A549 (cell line): ENCODE measurements at regions not wholly inside any gene's neighbourhood (a gene's known extent, or its start where the extent isn't known, plus 50 kb on each side); places are given as distances from the start of the nearest gene placed in this dataset.

ENCODE experiments used
- ATAC-seq, 2 experiments: fragments of 200-7000 bp in 1 of 2; fragments of >200 bp in 1 of 2; cut with Nextera tagmentation in 1 of 2; cut with Tn5 transposase in 1 of 2; 3 replicates each; pipeline versions ENCODE4 v1.8.0 to v1.9.1; 2018 to 2020; ENCODE audit warnings: mild to moderate bottlenecking in 1 of 2, moderate library complexity in 1 of 2
- CTCF ChIA-PET: fragments of 300-600 bp; sonication (Branson Sonifier 250); formaldehyde crosslinking; extraction: SDS; loops from one replicate; lab custom pipeline; 2021; ENCODE audit warnings: antibody characterized with exemption, inconsistent platforms; lab: Yijun Ruan, JAX
- POLR2A ChIA-PET: fragments of 350-600 bp; formaldehyde crosslinking; extraction: SDS; loops from one replicate; lab custom pipeline; 2021; ENCODE audit warnings: antibody characterized with exemption, inconsistent platforms; lab: Yijun Ruan, JAX
- DNase-seq, 2 experiments: peaks; one replicate each; pipeline versions ENCODE4 v3.0.0 to v3.0.0-alpha.2; 2011 to 2016; ENCODE audit warnings: low read depth in 1 of 2, low spot score in 1 of 2
- FAIRE-seq: peaks from 2 replicates; lab custom pipeline; 2011; peaks lifted over from hg19 to GRCh38; lab: Jason Lieb, UNC
- H3K27ac ChIP-seq, 2 experiments: fragments of >200 bp; sonication (Bioruptor Twin); formaldehyde crosslinking; 3 replicates each; pipeline ENCODE4 v1.5.1; 2016 to 2017
- H3K4me1 ChIP-seq: fragments of >200 bp; sonication (Bioruptor Twin); formaldehyde crosslinking; 3 replicates; pipeline ENCODE4 v1.6.1; 2016
- H3K4me2 ChIP-seq: fragments of >200 bp; sonication (Bioruptor Twin); formaldehyde crosslinking; 3 replicates; pipeline ENCODE4 v1.6.1; 2016
- H3K4me3 ChIP-seq: fragments of >200 bp; sonication (Bioruptor Twin); formaldehyde crosslinking; 3 replicates; pipeline ENCODE4 v1.5.1; 2016
- H3K9me3 ChIP-seq: fragments of >200 bp; sonication (Bioruptor Twin); formaldehyde crosslinking; 3 replicates; pipeline ENCODE4 v1.6.1; 2016
- BHLHE40 ChIP-seq: IDR thresholded peaks from 2 replicates; pipeline ENCODE4 v1.6.1; 2012; ENCODE audit warnings: low read depth, low read length, inconsistent platforms
- CBX8 ChIP-seq: fragments of 200-600 bp; sonication (generic); IDR thresholded peaks from 2 replicates; pipeline ENCODE4 v1.6.1; 2016
- CHD4 ChIP-seq: fragments of 200-600 bp; sonication (generic); IDR thresholded peaks from 2 replicates; pipeline ENCODE4 v1.6.1; 2016; ENCODE audit warnings: antibody characterized with exemption, mild to moderate bottlenecking, borderline replicate concordance
- CTCF ChIP-seq: fragments of >200 bp; sonication (Bioruptor Twin); formaldehyde crosslinking; IDR thresholded peaks from 3 replicates; pipeline ENCODE4 v1.5.1; 2016
- EHMT2 ChIP-seq: fragments of 200-600 bp; sonication (generic); IDR thresholded peaks from 2 replicates; pipeline ENCODE4 v1.6.1; 2016; ENCODE audit warnings: antibody characterized with exemption, low read depth, mild to moderate bottlenecking, moderate library complexity
- EP300 ChIP-seq, 2 experiments: fragments of >200 bp; sonication (Bioruptor Twin); formaldehyde crosslinking; IDR thresholded peaks; 2 replicates in 1 of 2; 3 replicates in 1 of 2; pipeline ENCODE4 v1.6.1; 2016 to 2017
- FOXS1 ChIP-seq: fragments of 250-450 bp; sonication (Bioruptor Pico); IDR thresholded peaks from 2 replicates; pipeline ENCODE4 v1.5.0; 2020; ENCODE audit warnings: mild to moderate bottlenecking, moderate library complexity
- HEYL ChIP-seq: fragments of 250-450 bp; sonication (Bioruptor Pico); IDR thresholded peaks from 2 replicates; pipeline ENCODE4 v1.8.0; 2021; ENCODE audit warnings: mild to moderate bottlenecking, moderate library complexity
- JUN ChIP-seq, 2 experiments: fragments of >200 bp; sonication (Bioruptor Twin); formaldehyde crosslinking; IDR thresholded peaks; 2 replicates in 1 of 2; 3 replicates in 1 of 2; pipeline ENCODE4 v1.6.1; 2016 to 2017
- MAZ ChIP-seq: fragments of 150-350 bp; IDR thresholded peaks from 2 replicates; pipeline ENCODE4 v1.6.1; 2014; ENCODE audit warnings: antibody characterized with exemption, low read depth, low read length, borderline replicate concordance
- RARB ChIP-seq: fragments of 250-450 bp; sonication (Bioruptor Pico); IDR thresholded peaks from 2 replicates; pipeline ENCODE4 v1.8.0; 2021; ENCODE audit warnings: mild to moderate bottlenecking, moderate library complexity
- SREBF2 ChIP-seq: fragments of 450-650 bp; IDR thresholded peaks from 2 replicates; pipeline ENCODE4 v1.6.1; 2014; ENCODE audit warnings: mild to moderate bottlenecking, moderate library complexity
- ZSCAN20 ChIP-seq: fragments of 250-450 bp; sonication (Bioruptor Pico); IDR thresholded peaks from 2 replicates; pipeline ENCODE4 v1.8.0; 2022; ENCODE audit warnings: mild to moderate bottlenecking, moderate library complexity
- WGBS: methylation state at CpG from one replicate; pipeline ENCODE4 v1.1.6; 2017; ENCODE audit errors: missing lambda C conversion rate; 5-methylcytosine and 5-hydroxymethylcytosine counted together
- TF ChIP-seq, protein P1 (sequence below): IDR thresholded peaks from 2 replicates; pipeline ENCODE4 v1.6.1; 2012; ENCODE audit warnings: low read depth, borderline replicate concordance
- TF ChIP-seq, protein P2 (sequence below): fragments of 250-450 bp; sonication (Bioruptor Pico); IDR thresholded peaks from 2 replicates; pipeline ENCODE4 v1.5.0; 2021; ENCODE audit warnings: mild to moderate bottlenecking, moderate library complexity, borderline replicate concordance
- TF ChIP-seq, protein P3 (sequence below): fragments of 200-600 bp; sonication (generic); IDR thresholded peaks from 2 replicates; pipeline ENCODE4 v1.6.1; 2016; ENCODE audit warnings: antibody characterized with exemption, mild to moderate bottlenecking, moderate library complexity

- TF ChIP-seq, protein P1, sequence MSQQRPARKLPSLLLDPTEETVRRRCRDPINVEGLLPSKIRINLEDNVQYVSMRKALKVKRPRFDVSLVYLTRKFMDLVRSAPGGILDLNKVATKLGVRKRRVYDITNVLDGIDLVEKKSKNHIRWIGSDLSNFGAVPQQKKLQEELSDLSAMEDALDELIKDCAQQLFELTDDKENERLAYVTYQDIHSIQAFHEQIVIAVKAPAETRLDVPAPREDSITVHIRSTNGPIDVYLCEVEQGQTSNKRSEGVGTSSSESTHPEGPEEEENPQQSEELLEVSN = no peak
- peak; percentile 73 to 87 for TF ChIP-seq JUN (IDR thresholded peaks at IDR 0.05)
- TF ChIP-seq CHD4 = no peak
- TF ChIP-seq SREBF2 = no peak
- TF ChIP-seq EHMT2 = peak; percentile 25; the same call in 1 of the 2 replicates
Measured at GRCh38 chr10:33876584-33877400, 542.3 kb upstream of the NRP1 start (continued).

DNA sequence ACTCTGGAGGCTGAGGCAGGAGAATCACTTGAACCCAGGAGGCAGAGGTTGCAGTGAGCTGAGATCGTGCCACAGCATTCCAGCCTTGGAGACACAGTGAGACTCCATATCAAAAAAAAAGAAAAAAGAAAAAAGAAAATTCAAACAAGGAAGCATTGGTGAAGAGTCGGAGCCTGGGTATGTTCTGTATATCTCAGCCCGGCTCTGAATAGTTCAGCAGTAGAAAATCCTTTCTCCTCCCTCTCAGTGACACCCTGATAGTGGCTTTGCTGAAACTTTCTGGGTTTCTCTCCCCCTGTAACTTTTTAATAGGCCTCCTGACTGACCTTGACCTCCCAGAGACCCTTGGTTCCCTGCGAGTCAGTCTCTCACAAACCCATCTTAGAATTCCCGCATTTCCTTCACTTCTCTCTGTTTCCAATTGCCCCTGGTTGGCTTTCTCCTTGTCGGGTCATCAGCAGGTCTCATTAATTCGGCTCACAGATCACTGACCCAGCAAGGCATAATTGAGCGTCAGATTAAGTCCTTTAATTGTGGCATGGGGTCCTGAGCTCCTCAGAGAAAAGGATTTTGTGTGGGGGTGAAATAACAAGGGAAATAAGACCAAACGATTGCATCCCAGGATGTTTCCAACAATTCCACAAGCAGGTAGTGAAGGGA lies 541.6 kb upstream of the NRP1 start:
- H3K27ac ChIP-seq = peak overlapping the region; percentile 66 to 85
- no peak for FAIRE-seq
- H3K4me3 ChIP-seq = no peak overlapping the region
- peaks cover 22% of the 10 kb centered on the region for H3K4me1 ChIP-seq
- H3K9me3 ChIP-seq = no peaks in the 10 kb centered on the region
- 82% methylated on average over 9 of the region's 9 CpGs for WGBS
- POLR2A ChIA-PET = no interaction called here
- peak in 1 of 2 experiments; percentile 55; a peak in 2 of 6 replicates for ATAC-seq
- TF ChIP-seq EP300 (IDR thresholded peaks at IDR 0.05) = no peak
- no peak for TF ChIP-seq RARB
- TF ChIP-seq MAZ = no peak
- TF ChIP-seq CTCF = no peak
- no peak for TF ChIP-seq FOXS1 (CRISPR knock-in tag)
- no peak for TF ChIP-seq BHLHE40
- TF ChIP-seq, protein P2, sequence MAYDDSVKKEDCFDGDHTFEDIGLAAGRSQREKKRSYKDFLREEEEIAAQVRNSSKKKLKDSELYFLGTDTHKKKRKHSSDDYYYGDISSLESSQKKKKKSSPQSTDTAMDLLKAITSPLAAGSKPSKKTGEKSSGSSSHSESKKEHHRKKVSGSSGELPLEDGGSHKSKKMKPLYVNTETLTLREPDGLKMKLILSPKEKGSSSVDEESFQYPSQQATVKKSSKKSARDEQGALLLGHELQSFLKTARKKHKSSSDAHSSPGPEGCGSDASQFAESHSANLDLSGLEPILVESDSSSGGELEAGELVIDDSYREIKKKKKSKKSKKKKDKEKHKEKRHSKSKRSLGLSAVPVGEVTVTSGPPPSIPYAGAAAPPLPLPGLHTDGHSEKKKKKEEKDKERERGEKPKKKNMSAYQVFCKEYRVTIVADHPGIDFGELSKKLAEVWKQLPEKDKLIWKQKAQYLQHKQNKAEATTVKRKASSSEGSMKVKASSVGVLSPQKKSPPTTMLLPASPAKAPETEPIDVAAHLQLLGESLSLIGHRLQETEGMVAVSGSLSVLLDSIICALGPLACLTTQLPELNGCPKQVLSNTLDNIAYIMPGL (CRISPR knock-in tag) = no peak
- no peak for TF ChIP-seq ZSCAN20
- TF ChIP-seq, protein P3, sequence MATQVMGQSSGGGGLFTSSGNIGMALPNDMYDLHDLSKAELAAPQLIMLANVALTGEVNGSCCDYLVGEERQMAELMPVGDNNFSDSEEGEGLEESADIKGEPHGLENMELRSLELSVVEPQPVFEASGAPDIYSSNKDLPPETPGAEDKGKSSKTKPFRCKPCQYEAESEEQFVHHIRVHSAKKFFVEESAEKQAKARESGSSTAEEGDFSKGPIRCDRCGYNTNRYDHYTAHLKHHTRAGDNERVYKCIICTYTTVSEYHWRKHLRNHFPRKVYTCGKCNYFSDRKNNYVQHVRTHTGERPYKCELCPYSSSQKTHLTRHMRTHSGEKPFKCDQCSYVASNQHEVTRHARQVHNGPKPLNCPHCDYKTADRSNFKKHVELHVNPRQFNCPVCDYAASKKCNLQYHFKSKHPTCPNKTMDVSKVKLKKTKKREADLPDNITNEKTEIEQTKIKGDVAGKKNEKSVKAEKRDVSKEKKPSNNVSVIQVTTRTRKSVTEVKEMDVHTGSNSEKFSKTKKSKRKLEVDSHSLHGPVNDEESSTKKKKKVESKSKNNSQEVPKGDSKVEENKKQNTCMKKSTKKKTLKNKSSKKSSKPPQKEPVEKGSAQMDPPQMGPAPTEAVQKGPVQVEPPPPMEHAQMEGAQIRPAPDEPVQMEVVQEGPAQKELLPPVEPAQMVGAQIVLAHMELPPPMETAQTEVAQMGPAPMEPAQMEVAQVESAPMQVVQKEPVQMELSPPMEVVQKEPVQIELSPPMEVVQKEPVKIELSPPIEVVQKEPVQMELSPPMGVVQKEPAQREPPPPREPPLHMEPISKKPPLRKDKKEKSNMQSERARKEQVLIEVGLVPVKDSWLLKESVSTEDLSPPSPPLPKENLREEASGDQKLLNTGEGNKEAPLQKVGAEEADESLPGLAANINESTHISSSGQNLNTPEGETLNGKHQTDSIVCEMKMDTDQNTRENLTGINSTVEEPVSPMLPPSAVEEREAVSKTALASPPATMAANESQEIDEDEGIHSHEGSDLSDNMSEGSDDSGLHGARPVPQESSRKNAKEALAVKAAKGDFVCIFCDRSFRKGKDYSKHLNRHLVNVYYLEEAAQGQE = no peak
- TF ChIP-seq HEYL (CRISPR knock-in tag) = no peak
- TF ChIP-seq CBX8 = no peak
- CTCF ChIA-PET = no interaction called here
- no peak for DNase-seq
- peak overlapping the region; percentile 66 for H3K4me2 ChIP-seq
